ENCODE measurements at regions not wholly inside any gene's neighbourhood (a gene's known extent, or its start where the extent isn't known, plus 50 kb on each side); places are given as distances from the start of the nearest gene placed in this dataset.
"Not testable (repeated sequence)": the region's sequence is repeated elsewhere in the genome, so short reads cannot be mapped to it uniquely, and the experiment has no call there.

DNA sequence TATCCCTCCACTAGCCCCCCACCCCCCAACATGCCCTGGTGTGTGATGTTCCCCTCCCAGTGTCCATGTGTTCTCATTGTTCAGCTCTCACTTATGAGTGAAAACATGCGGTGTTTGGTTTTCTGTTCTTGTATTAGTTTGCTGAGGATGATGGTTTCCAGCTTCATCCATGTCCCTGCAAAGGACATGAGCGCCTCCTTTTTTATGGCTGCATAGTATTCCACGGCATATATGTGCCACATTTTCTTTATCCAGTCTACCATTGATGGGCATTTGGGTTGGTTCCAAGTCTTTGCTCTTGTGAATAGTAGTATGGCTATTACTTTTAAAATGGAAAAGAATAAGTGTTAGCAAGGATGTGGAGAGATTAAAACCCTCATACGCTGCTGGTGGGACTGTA, 50.8 kb upstream of the FAM171A1 start:
- H3K27me3 Mint-ChIP-seq, CTCF ChIA-PET, DNase-seq: not testable (repeated sequence)

More for the DNA sequence above, 50.8 kb upstream of the FAM171A1 start:
- H3K9me3 Mint-ChIP-seq; H3K27ac Mint-ChIP-seq; H3K36me3 Mint-ChIP-seq (ENCODE audit: low read depth); H3K4me3 Mint-ChIP-seq; POLR2A ChIA-PET; H3K4me1 Mint-ChIP-seq: not testable (repeated sequence)

Data from activated CD4-positive, alpha-beta T cell treated with anti-CD3 and anti-CD28 coated beads, Interleukin-2, amount 10 ng/mL, durations not matched to agents 7 days and 5 days (primary cell).